Parathyroid adenoma (tissue), 2 donors: ENCODE measurements at regions not wholly inside any gene's neighbourhood (a gene's known extent, or its start where the extent isn't known, plus 50 kb on each side); places are given as distances from the start of the nearest gene placed in this dataset.
"Not testable (repeated sequence)": the region's sequence is repeated elsewhere in the genome, so short reads cannot be mapped to it uniquely, and the experiment has no call there.

Experiments used
- H2AFZ ChIP-seq: fragments of 300-600 bp; sonication (generic); one replicate; pipeline ENCODE4 v1.7.0; 2017; ENCODE audit warnings: antibody characterized with exemption, mild to moderate bottlenecking
- H3K27ac ChIP-seq: fragments of 300-600 bp; sonication (generic); one replicate; pipeline ENCODE4 v1.7.0; 2017
- H3K27me3 ChIP-seq: fragments of 300-600 bp; sonication (generic); one replicate; pipeline ENCODE4 v1.7.0; 2017; ENCODE audit warnings: low read length; ENCODE audit not compliant: control insufficient read depth, insufficient read depth
- H3K36me3 ChIP-seq: fragments of 300-600 bp; sonication (generic); one replicate; pipeline ENCODE4 v1.7.0; 2017; ENCODE audit warnings: low read length; ENCODE audit not compliant: control insufficient read depth, insufficient read depth
- H3K4me1 ChIP-seq: fragments of 300-600 bp; sonication (generic); one replicate; pipeline ENCODE4 v1.7.0; 2017; ENCODE audit warnings: control low read depth
- H3K4me2 ChIP-seq: fragments of 300-600 bp; sonication (generic); one replicate; pipeline ENCODE4 v1.7.0; 2017; ENCODE audit warnings: low read length
- H3K4me3 ChIP-seq: fragments of 300-600 bp; sonication (generic); one replicate; pipeline ENCODE4 v1.7.0; 2017; ENCODE audit warnings: low read depth, low read length
- H3K79me2 ChIP-seq: fragments of 300-600 bp; sonication (generic); one replicate; pipeline ENCODE4 v1.7.0; 2017; ENCODE audit warnings: control low read depth
- H3K9ac ChIP-seq: fragments of 300-600 bp; sonication (generic); one replicate; pipeline ENCODE4 v1.7.0; 2017; ENCODE audit warnings: mild to moderate bottlenecking
- H3K9me3 ChIP-seq: fragments of 300-600 bp; sonication (generic); one replicate; pipeline ENCODE4 v1.7.0; 2017; ENCODE audit warnings: low read length; ENCODE audit not compliant: control insufficient read depth
- CTCF ChIP-seq: fragments of 300-600 bp; sonication (generic); IDR thresholded peaks from one replicate; pipeline ENCODE4 v1.7.0; 2017; ENCODE audit warnings: antibody characterized with exemption, mild to moderate bottlenecking
- donor health status: primary hyperparathyroidism.

GRCh38 chr5:56670916-56671315, 144.4 kb upstream of the MAP3K1 start:
- H3K36me3 ChIP-seq, result no peaks in the 10 kb centered on the region
- no peaks in the 10 kb centered on the region for H3K9me3 ChIP-seq
- no peak overlapping the region for H3K9ac ChIP-seq
- H3K4me2 ChIP-seq, result no peak overlapping the region
- no peak overlapping the region for H2AFZ ChIP-seq
- peaks cover 9% of the 10 kb centered on the region for H3K4me1 ChIP-seq
- H3K27ac ChIP-seq, result no peak overlapping the region
- TF ChIP-seq CTCF, result no peak
- no peaks in the 10 kb centered on the region for H3K79me2 ChIP-seq
- no peak overlapping the region for H3K4me3 ChIP-seq
- no peaks in the 10 kb centered on the region for H3K27me3 ChIP-seq

GRCh38 chr5:56669534-56670483, 145.5 kb upstream of the MAP3K1 start:
- Histone ChIP-seq H3K36me3 (no peaks in the 10 kb centered on the region), H3K9me3 (no peaks in the 10 kb centered on the region), H3K4me2 (peak overlapping the region; percentile 27), H3K9ac (no peak overlapping the region), H3K27ac (no peak overlapping the region), H3K79me2 (no peaks in the 10 kb centered on the region), H3K4me3 (no peak overlapping the region), H2AFZ (peak overlapping the region; percentile 47), H3K4me1 (peaks cover 9% of the 10 kb centered on the region), H3K27me3 (no peaks in the 10 kb centered on the region)
- TF ChIP-seq CTCF, result no peak

- Histone ChIP-seq H3K27ac (no peak overlapping the region), H3K27me3 (no peaks in the 10 kb centered on the region)
Observed at GRCh38 chr5:56668996-56669395, 146.4 kb upstream of the MAP3K1 start.

GRCh38 chr5:56667692-56668091, 147.7 kb upstream of the MAP3K1 start:
- Histone ChIP-seq H2AFZ (no peak overlapping the region), H3K79me2 (no peaks in the 10 kb centered on the region), H3K4me2 (no peak overlapping the region), H3K4me3 (no peak overlapping the region), H3K27me3 (no peaks in the 10 kb centered on the region), H3K9ac (no peak overlapping the region), H3K36me3 (no peaks in the 10 kb centered on the region), H3K27ac (no peak overlapping the region), H3K9me3 (no peaks in the 10 kb centered on the region), H3K4me1 (peaks cover 9% of the 10 kb centered on the region)
- no peak for TF ChIP-seq CTCF

More at GRCh38 chr5:56668996-56669395, 146.4 kb upstream of the MAP3K1 start:
- no peak for TF ChIP-seq CTCF
- H3K4me1 ChIP-seq, result peaks cover 9% of the 10 kb centered on the region
- H3K9ac ChIP-seq, result no peak overlapping the region
- no peaks in the 10 kb centered on the region for H3K9me3 ChIP-seq
- H3K36me3 ChIP-seq, result no peaks in the 10 kb centered on the region
- H3K4me3 ChIP-seq, result no peak overlapping the region
- H3K4me2 ChIP-seq, result peak overlapping the region; percentile 27
- no peaks in the 10 kb centered on the region for H3K79me2 ChIP-seq
- H2AFZ ChIP-seq, result peak overlapping the region; percentile 47

GRCh38 chr5:56666901-56667300, 148.4 kb upstream of the MAP3K1 start:
- no peak overlapping the region for H3K4me3 ChIP-seq
- H3K27me3 ChIP-seq, result no peaks in the 10 kb centered on the region
- H3K27ac ChIP-seq, result no peak overlapping the region
- H2AFZ ChIP-seq, result no peak overlapping the region
- no peak overlapping the region for H3K9ac ChIP-seq
- H3K9me3 ChIP-seq, result no peaks in the 10 kb centered on the region
- H3K4me2 ChIP-seq, result no peak overlapping the region
- no peaks in the 10 kb centered on the region for H3K79me2 ChIP-seq
- TF ChIP-seq CTCF, result no peak
- peaks cover 9% of the 10 kb centered on the region for H3K4me1 ChIP-seq
- H3K36me3 ChIP-seq, result no peaks in the 10 kb centered on the region

- H3K27ac ChIP-seq, H3K4me1 ChIP-seq, H3K79me2 ChIP-seq, H3K9me3 ChIP-seq, H3K9ac ChIP-seq, H3K27me3 ChIP-seq, H3K4me3 ChIP-seq, H3K36me3 ChIP-seq, H3K4me2 ChIP-seq, H2AFZ ChIP-seq: not testable (repeated sequence)
Observed at GRCh38 chr5:56665117-56665516, 150.2 kb upstream of the MAP3K1 start.
